GM18507 (cell line): ENCODE measurements at regions not wholly inside any gene's neighbourhood (a gene's known extent, or its start where the extent isn't known, plus 50 kb on each side); places are given as distances from the start of the nearest gene placed in this dataset.
"Not testable (repeated sequence)": the region's sequence is repeated elsewhere in the genome, so short reads cannot be mapped to it uniquely, and the experiment has no call there.

ENCODE experiments used
- DNase-seq: peaks from one replicate; pipeline ENCODE4 v3.0.0; 2011; ENCODE audit warnings: low read depth; ENCODE audit not compliant: insufficient read length; ENCODE audit errors: extremely low spot score
- FAIRE-seq: peaks from 2 replicates; lab custom pipeline; 2011; peaks lifted over from hg19 to GRCh38; lab: Jason Lieb, UNC

GRCh38 chr7:98724591-98724990 lies 107.5 kb downstream of the NPTX2 start:
- no peak for FAIRE-seq
- DNase-seq: no peak

GRCh38 chr7:98727146-98727709 lies 110.1 kb downstream of the NPTX2 start:
- DNase-seq: no peak
- no peak for FAIRE-seq

- FAIRE-seq: no peak
These were observed 111.5 kb downstream of the NPTX2 start for GRCh38 chr7:98728555-98728954.

DNA sequence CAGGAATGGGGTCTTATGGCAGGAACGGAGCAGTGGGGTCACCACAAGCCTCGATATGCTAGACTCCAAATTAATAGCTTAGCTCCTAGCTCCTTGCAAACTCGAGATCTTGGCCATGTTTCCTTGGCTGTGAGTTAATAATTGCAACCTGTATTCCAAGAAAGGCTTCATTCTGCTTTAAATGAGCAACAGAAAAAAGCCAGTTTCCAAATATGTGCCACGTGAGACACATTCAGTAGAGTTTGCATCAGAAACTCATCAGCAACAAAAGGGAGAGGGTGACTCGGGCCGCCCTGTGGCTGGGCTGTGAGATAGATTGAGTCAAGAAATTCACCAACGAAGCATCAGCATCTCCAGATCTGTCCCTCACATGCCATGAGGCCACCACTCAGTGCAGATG lies 112.0 kb downstream of the NPTX2 start:
- FAIRE-seq: no peak

More at GRCh38 chr7:98728555-98728954, 111.5 kb downstream of the NPTX2 start:
- DNase-seq: no peak

GRCh38 chr7:98730326-98730725 lies 113.2 kb downstream of the NPTX2 start:
- FAIRE-seq: no peak
- DNase-seq: no peak

More for the DNA sequence above, 112.0 kb downstream of the NPTX2 start:
- no peak for DNase-seq

DNA sequence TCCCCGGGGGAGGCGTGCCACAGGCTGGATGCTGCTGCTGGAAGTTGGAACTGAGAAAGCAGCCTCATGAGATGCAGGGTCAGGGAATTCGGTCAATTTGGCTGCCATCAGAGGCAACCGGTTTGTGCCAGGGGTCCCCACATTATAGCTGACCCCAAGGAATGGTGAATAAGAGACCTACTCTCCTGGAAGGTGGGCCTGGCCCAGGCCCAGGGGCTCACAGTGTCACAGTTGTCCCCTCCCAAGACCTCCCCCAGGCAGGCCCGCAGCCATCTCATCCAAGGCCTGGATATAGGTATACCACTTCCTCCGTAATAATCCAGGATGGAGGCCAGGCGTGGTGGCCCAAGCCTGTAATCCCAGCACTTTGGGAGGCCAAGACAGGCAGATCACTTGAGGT lies 114.6 kb downstream of the NPTX2 start:
- no peak for DNase-seq
- FAIRE-seq: no peak

DNA sequence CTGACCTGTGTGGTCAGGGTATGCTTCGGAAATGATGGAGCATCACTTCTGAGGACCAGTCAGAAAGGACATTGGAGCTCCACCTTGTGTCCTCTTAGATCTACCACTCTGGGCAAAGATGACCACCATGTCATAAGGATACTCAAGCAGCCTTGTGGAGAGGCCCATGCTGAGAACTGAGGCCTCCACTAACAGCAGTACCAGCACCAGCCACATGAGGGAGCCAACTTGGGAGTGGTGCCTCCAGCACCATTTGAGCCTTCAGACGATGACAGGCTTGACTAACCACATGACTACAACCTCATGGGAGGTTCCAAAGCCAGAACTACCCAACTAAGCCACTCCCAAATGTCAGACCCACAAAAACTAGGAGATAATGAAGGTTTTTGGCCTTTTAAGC lies 116.0 kb downstream of the NPTX2 start:
- DNase-seq (peak; percentile 40), FAIRE-seq (peak; percentile 58)

- DNase-seq: no peak
- no peak for FAIRE-seq
These were observed 118.7 kb downstream of the NPTX2 start for GRCh38 chr7:98735801-98736200.

GRCh38 chr7:98736461-98736860 lies 119.4 kb downstream of the NPTX2 start:
- not testable (repeated sequence) for FAIRE-seq

GRCh38 chr7:98737176-98737575 lies 120.1 kb downstream of the NPTX2 start:
- DNase-seq (no peak), FAIRE-seq (no peak)

More at GRCh38 chr7:98736461-98736860, 119.4 kb downstream of the NPTX2 start:
- DNase-seq: not testable (repeated sequence)

- no peak for FAIRE-seq
- DNase-seq: no peak
These were observed 123.6 kb downstream of the NPTX2 start for GRCh38 chr7:98740643-98741042.

GRCh38 chr7:98745722-98746318 lies 124.0 kb downstream of the TMEM130 start:
- FAIRE-seq (peak; percentile 74), DNase-seq (peak; percentile 50)

DNA sequence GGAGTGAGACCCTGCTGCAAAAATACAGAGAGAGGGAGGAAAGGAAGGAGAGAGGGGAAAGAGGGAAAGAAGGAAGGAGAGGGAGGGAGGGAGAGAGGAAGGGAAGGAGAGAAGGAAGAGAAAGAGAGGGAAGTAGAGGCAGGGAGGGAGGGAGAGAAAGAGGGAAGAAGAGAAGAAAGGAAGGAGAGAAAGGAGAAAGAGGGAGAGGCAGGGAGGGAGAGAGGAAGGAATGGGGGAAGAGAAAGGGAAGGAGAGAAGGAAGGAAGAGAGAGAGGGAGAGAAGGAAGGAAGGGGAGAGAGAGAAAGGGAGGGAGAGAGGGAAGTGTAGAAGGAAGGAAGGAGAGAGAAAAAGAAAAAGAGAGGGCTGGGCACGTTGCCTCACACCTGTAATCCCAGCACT lies 121.7 kb downstream of the TMEM130 start:
- FAIRE-seq (no peak), DNase-seq (no peak)

DNA sequence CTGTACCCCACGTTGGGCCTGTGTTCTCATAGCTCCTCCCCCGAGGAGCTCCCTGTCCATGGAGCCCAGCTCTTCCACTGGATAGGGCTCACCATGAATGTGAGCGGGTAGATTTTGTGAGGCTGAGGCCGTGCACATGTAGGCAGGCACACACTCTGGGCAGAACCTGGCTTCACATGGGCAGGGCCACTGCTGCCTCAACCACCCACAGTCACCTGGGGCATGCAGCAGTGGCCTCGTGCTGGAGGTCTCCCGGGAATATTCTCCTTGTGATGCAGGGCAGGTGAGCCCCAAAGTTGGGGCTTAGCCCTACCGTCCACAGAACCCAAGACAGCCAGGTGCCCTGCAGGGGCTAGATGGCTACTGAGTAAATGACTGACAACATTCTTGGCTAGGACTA lies 116.6 kb downstream of the TMEM130 start:
- FAIRE-seq (no peak), DNase-seq (no peak)

DNA sequence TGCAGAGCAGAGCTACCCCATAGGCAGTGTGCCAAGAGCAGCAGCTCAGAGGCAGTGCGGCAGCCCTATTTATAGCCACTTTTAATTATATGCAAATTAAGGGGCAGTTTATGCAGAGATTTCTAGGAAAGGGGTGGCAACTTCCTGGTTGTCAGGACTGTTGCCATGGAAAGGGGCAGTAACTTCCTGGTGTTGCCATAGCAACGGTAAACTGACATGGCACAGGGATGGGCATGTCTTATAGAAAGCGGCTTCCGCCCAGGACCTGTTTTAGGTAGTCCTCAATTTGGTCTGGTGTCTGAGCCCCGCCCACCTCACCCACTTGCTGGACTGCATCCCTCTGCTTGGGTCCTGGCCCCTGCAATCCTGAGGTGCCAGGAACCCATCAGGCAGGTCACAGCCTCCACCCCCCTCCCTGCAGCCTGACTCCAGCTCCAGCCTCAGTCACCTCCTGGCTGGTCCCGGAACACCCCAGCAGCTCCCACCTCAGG lies 115.8 kb downstream of the TMEM130 start:
- DNase-seq (no peak), FAIRE-seq (no peak)

DNA sequence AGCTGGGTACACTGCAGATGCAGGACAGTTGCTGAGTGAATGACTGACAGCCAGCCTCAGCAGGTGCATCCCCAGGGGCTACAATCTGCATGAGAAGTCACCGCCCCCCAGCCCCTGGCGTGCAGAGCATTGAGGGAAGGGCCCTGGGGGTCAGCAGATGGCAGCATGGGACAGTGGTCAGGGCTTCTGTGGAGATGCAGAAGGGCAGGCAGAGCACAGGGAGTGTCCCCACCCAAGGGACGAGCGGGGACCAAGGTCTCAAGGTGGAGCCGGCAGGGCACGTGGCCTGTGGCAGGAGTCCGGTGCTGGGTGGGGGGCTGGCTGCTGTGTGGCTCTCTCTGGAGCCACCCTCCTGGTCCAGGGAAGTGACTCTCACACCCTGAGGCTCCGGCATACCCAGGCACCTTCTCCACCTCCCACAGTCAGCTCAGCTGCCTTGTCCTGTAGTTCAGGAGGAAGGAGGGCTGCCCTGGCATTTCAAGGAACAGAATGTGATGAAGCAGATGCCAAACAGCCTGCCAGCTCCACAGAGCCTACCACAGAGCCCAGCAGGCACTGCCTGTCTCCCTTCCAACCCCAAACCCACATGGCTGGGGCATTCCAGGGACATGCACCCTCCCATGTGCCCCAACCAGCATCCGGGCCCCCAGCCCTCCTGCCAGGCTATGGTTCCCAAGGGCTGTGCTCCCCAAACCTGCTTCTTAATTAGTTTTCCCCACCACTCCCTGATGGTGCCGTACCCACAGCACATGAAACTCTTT lies 114.5 kb downstream of the TMEM130 start:
- DNase-seq (no peak), FAIRE-seq (no peak)

GRCh38 chr7:98758157-98758556 lies 111.7 kb downstream of the TMEM130 start:
- no peak for DNase-seq
- FAIRE-seq: no peak

DNA sequence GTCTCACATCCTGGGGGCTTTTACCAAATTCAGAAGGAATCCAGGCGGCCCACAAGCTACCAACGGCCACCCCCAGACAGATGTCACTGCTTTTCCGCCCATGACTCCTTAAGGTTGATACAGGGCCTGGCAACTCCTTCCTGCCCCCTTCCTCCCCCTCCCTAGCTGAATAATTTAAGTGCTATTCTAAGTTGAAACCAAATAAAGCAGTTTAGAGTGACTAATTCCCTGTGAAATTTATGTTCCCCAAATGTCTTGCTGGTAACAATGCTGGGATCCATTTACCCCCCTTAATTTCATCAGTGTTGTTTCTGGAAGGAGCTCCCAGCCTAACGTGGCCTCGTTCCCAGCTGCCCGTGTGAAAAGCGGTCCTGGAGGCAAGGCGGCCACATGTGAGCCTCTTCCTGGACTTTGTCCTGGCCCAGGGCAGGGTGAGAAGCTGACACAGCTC lies 109.6 kb downstream of the TMEM130 start:
- DNase-seq (no peak), FAIRE-seq (no peak)

- no peak for FAIRE-seq
- no peak for DNase-seq
These were observed 108.6 kb downstream of the TMEM130 start for GRCh38 chr7:98761225-98761624.

GRCh38 chr7:98762620-98763019 lies 107.2 kb downstream of the TMEM130 start:
- DNase-seq (no peak), FAIRE-seq (no peak)

- FAIRE-seq: no peak
These were observed 106.4 kb downstream of the TMEM130 start for GRCh38 chr7:98763441-98763840.

More at GRCh38 chr7:98763441-98763840, 106.4 kb downstream of the TMEM130 start:
- DNase-seq: no peak
